GM19239 (cell line): ENCODE measurements at regions not wholly inside any gene's neighbourhood (a gene's known extent, or its start where the extent isn't known, plus 50 kb on each side); places are given as distances from the start of the nearest gene placed in this dataset.
"Not testable (repeated sequence)": the region's sequence is repeated elsewhere in the genome, so short reads cannot be mapped to it uniquely, and the experiment has no call there.

Source experiments
- DNase-seq: peaks from one replicate; pipeline ENCODE4 v3.0.0; 2011; ENCODE audit warnings: low spot score; ENCODE audit not compliant: insufficient read length
- FAIRE-seq: peaks from 2 replicates; lab custom pipeline; 2011; peaks lifted over from hg19 to GRCh38; lab: Jason Lieb, UNC

DNA sequence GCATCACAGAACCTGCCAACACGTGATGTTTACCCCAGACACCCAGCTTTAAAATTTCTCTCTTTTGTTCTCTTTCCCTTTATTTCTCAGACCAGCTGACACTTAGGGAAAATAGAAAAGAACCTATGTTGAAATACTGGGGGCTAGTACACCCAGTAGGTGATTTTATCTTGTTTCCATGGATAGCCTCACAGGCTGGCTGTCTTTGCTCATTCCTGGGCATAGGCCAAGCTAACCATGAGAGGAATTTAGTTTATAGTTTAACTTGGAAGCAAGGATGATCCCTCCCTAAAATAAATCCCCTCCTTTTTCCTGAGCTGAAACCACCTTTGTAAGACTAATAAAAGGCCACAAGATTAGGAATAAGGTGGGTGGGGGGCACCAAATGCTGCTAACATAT, 362.7 kb downstream of the GJA1 start:
- FAIRE-seq, DNase-seq: not testable (repeated sequence)

DNA sequence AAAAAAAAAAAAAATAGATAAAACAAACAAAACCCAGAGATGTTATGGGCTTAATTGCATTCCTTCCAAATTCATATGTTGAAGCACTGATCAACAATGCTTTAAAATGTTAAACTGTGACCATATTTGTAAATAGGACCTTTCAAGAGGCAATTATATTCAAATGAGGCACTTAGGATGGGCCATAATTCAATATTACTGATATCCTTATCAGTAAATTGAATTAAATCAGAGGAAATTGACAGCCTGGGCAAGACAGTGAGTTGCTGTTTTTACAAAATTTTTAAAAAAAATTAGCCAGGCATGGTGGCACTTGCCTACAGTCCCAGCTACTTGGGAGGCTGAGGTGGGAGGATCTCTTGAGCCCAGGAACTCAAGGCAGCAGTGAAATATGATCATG, 364.1 kb downstream of the GJA1 start:
- DNase-seq (no peak), FAIRE-seq (no peak)

DNA sequence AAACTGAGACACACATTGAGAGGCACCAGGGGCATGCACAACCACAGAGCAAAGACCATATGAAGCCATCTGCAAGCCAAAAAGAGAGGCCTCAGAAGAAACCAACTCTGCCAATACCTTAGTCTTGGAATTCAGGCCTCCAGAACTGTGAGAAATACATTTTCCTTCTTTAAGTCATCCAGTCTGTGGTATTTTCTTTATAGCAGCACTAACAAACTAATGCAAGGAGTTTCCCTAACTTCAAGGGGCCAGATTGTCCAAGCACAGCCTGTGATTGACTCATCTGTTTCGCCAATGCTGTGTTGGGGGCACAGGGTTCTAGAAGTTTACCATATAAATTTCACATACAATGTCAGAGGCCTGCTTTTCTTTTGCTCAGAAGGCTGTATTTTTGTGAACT, 364.6 kb downstream of the GJA1 start:
- no peak for FAIRE-seq

DNA sequence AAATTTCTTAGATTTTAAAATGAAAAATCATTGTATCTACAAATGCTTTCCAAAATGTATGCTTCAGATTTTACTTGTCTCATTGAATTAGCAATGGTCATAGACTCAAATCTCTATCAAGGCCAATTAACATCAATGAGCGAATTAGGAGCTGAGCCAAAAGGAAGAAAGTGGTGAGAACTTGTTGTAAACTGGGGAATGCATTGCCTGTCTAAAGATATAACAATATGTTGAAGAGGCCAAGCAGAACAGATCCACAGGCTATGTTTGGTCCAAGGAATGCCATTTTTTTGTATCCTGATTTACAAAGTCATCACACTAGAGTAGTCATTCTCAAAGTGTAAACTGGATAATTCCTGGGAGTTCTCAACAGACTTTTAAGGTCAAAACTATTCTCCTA, 370.7 kb downstream of the GJA1 start:
- FAIRE-seq (no peak), DNase-seq (no peak)

More for the DNA sequence above, 364.6 kb downstream of the GJA1 start:
- no peak for DNase-seq

DNA sequence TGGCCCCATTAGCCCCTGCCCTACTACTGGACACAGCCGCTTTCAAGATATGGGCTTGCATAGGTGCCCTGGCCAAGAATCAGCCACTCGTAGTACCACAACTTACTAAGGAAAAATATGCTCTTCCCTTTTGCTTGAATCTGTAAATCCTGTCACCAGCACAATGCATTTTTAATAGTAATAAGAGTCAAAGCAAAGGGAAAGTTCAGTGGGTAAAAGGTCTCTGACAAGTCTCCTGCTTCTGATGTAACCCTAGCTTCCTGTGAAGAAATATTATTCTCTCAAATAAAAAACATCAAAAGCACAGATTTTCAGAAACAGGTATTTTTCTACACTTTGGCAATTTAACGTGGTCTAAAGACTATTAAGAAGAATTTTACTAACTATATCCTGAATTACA, 373.8 kb downstream of the GJA1 start:
- DNase-seq (no peak), FAIRE-seq (no peak)

DNA sequence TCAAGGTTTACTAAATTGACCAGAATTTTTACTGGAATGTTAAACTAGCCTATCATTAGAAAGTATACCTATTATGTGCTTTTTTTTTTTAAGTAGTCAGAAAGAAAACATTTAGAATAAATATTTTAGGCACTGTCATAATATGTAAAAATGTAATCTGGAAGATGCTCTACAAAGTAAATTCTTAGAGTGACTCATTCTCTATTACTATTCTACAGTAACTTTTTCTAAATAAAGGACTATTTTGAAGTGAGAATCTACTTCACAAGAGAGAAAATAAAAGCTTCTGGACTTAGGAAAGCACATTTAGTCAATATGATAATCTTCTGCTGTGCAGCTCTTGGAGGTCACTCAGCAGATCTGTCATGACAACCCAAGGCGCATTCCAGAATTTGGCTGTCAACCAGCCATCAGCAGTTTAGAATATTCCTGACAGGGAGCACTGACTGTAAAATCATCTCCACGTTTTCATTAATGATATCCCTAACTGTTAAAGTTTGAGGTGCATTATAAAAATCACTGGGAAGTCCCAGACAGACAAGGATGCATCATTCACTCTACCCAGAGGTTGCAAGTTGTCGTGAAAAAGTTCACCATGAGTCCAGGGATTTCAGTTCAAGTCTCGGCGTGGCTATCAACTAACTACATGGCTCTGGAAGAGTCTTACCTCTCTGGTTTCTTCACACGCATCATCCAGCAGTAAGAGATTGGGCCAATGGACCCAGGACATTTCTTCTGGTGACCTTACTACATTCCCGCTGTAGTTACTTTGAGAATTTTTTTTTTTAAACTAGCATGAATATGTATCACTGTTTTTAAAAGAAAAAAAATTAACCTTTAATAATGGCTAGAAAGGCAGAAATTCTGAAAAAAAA, 374.9 kb downstream of the GJA1 start:
- DNase-seq (no peak), FAIRE-seq (no peak)

DNA sequence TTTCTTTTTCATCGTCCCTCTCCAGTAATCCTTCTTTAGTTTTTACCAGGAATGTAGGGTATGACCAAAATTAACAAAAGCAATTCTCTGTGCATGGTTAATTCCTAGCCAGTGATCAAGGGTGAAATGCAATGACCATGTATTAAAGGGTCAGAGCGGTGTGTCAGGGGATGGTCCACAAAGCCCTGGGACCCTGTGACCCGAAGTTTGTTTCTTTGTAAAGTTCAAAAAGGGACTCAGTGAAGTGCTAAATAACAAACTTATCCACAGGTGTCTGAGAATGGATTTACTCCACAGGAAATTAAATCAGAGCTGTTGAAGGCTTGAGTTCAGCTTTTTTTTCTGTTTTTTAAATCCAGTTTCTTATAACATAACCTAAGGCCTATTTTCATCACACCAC, 375.7 kb downstream of the GJA1 start:
- DNase-seq (no peak), FAIRE-seq (no peak)

DNA sequence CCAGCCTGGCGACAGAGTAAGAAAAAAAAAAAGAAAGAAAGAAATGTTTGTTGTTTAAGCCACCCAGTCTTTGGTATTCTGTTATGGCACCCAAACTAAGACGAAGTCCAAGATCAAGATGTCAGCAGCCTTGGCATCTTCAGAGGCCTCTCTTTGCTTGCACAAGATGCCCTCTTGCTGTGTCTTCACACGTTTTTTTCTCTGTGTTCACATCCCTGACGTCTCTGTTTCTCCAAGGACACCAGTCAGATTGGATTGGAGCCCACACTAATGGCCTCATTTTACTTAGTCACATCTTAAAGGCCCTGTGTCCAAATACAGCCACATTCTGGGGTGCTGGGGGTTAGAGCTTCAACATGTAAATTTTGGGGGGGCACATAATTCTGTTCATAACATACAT, 380.9 kb downstream of the GJA1 start:
- FAIRE-seq = no peak
- DNase-seq = no peak

DNA sequence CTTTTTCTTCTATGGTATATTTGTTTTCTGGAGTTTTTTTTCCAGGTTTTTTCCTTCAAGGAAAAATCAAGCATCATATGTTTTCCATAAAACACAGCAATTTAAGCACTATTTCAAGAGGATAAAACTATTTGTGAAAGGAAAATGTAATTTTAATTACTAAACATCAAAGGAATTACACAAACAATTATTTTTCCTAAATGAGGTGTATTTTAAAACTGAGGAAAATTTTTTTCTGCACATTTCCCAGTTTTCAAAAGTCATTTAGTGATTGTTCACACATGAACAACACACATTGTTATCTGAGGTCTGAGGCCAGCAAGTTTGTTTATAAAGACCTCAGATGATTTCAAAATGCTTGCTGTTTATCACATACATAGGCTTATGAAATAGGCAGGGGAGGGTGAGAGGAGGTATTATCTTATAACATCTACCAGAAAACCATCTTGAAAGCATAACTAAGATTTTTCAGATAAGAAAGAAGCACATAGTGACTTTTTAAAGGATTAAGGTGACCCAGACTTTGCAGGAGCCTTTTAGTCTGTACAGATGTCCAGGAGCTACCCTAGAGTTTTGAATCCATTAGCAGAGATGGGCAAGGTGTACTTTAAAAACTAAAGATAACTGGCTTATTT, 381.6 kb downstream of the GJA1 start:
- no peak for DNase-seq
- no peak for FAIRE-seq

DNA sequence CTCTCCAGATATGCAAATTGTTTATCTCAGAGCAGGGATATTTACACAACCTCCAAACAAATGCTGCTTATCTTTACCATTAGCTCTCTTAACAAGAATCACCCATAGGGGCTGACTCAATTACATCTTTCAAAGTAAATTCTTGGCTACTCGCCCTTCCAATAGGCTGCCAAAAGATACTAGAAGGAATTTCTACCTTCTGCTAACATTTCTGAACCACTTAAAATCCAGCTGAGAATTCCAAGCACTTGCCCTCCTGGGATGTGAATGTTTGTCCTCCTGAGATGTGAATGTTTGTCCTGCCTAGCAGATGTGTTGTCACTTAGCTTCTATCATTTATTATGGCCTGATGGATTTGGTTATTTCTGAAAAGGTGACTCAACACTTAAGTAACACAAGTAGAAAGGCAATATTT, 388.0 kb downstream of the GJA1 start:
- FAIRE-seq = no peak

DNA sequence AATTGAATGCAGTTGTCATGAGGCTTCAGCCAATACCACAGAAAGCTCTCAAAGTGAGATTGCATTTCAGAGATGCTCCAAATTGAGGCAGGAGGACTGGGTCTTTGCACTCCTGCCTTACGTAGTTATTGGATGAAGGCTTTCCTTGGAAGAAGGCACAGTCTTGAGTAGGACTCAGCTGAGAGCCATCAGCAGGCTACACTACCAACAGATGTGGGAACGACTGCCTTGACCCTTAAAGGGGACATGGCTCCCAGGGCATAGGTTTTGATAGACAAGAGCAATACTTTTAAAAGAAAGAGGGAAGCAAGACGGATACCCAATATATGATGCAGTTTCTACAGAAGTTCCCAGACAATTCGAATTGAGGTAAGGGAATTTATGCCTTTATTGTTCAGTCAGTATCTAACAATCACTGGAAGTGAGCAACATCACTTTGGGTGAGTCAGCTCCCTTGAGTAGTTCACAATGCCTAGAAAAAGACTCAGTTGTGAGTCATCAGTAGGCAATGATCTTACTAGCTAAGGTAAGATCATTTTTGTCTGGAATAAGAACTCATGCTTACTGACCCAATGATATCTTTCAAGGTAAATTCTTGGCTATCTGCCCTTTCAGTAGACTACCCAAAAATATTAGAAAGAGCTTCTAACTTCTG, 390.8 kb downstream of the GJA1 start:
- DNase-seq (no peak), FAIRE-seq (no peak)

More for the DNA sequence above, 388.0 kb downstream of the GJA1 start:
- DNase-seq = no peak

DNA sequence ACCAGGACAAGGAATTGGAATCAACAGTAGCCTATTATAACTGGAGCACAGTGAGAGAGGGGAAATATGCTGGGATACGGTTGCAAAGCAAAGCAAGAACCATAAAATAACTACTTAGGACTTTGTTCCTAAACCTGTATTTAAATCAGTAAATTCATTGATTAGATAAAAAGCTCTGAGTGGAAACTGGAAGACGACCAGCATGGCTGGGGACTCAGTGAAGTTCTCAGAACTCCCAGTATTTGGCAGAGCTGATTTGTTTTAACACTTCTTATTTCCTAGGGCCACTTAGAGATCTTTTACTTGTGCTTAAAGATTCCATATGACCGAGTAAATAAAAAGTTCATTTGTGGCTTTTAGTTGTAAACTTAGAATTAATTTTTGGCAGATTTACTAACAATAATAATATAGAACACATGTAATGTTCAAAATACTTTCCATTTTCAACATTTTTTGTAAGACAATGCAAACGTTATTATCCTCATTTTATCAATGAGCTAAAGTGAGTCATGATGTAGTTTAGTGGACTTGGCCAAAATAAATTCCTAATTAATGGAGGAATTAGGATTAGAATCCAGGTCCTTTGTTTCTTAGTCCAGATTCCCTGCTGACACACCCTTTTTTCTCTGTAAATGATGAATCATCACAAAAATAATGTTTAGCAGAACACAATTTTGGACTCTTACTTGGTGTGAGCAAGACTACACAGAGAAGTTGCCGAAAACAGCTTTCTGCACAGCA, 392.9 kb downstream of the GJA1 start:
- no peak for DNase-seq
- no peak for FAIRE-seq

DNA sequence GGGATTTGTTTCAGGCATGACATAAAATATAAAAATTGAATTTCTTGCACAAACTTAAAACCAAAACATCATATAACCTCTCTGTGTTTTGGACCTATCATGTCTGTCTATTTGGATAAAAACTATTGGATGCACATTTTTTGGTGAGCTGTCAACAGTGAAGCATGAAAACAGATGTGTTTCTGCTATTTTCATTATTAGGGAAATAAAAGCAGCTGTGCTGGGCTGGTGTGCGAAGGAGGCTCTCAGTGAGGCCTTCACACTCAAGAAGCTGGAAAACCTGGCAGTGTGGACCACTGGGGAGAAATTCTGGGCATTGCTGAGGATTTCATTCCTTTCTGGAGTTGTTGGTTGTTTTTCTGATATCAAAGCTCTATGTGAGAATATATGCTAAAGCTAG, 395.3 kb downstream of the GJA1 start:
- FAIRE-seq (no peak), DNase-seq (no peak)

DNA sequence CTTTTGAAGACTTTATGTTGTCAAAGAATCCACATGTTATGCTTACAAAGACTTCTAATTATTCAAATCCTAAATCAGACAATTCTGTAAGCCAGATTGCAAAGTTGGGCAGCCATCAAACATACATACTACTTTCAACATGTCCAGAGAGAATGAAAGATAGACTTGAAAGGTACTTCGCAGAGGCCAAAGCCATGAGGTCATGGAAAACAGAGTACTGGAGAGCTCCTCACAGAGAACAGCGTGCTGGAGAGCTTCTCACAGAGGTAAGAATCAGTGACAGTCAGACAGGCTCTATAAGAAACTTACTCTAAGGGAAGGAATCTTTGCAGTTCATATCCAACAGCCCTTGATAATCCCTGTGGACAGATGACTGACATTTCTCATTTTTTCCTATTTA, 400.2 kb downstream of the GJA1 start:
- DNase-seq (no peak), FAIRE-seq (no peak)

DNA sequence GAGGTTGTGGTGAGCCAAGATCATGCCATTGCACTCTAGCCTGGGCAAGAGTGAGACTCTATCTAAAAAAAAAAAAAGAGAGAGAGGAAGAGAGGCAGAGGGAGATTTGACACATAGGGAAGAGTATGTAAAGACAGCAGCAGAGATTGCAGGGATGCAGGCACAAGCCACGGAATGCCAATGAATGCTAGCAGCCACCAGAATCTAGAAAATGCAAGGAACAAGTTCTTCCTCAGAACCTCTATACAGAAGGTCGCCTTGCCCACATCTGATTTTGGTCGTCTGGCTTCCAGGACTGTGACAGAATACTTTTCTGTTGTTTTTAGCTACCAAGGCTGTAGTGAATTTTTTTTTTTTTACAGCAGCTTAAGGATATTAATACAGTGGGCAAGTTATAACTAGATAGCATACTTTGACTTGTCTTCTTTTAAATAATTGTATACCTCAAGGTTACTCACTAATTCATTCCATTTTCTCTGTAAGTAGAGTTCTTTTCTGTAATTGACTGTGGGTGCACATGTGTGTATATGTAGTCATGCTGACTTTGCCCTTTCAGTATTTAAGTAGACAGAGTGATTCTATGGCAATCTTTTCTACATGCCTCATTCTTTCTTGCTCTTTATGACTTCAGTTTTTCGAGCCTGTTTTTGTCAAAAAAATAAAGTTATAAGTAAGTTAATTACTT, 402.2 kb downstream of the GJA1 start:
- FAIRE-seq (no peak), DNase-seq (no peak)

DNA sequence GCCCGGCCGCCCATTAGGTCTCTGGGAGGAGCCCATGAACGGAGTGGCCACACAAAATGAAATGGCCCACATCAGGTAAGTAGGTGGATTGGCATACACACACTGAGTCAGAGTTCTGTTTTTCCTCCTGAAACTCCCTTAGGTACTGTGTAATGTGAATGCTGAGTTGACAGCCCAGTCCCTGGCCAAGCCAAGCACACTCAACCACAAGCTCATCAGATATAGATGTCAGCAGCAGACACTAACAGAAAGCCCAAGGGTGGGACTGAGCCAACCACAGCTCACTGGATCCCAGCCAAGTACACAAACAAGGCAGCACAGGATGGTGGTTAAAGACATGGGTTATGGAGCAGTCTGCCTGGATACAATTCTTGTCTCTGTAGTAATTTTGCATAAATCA, 403.4 kb downstream of the GJA1 start:
- DNase-seq = no peak
- FAIRE-seq = no peak

DNA sequence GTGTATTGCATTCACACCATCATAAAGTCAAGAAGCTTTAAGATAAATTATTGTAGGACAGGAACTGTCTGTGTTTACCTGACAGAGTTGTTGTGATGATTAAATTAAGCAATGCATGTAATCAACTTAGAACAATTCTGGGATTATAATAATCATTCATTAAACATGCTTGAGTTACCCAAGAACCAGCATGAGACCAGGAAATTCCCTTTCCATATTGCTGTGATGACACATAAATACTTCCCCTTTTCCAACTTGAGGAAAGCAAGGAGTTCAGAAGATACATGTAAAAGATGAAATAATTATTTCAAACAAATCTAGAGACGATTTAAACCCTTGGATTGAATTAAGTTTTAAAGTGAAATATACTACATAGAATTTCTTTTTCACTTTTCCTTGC, 404.4 kb downstream of the GJA1 start:
- FAIRE-seq (no peak), DNase-seq (no peak)

DNA sequence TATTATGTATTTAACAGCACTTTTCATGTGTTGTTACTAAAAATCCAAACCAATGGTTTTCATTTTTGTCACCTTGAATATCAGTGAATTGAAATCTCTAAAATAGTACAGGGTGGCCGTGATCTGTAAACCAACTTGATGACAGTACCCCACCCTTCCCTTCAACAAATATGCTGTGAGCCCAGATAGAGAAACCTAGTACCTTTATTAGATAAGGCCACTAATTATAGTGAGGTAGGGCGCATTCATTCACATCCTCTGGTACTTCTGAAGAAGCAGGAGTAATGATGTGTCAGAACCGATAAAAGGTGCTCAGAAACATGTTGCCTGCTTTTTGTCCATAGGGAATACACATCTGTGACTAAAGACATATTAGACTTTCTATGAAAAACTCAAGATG, 409.5 kb downstream of the GJA1 start:
- DNase-seq = no peak
- no peak for FAIRE-seq

DNA sequence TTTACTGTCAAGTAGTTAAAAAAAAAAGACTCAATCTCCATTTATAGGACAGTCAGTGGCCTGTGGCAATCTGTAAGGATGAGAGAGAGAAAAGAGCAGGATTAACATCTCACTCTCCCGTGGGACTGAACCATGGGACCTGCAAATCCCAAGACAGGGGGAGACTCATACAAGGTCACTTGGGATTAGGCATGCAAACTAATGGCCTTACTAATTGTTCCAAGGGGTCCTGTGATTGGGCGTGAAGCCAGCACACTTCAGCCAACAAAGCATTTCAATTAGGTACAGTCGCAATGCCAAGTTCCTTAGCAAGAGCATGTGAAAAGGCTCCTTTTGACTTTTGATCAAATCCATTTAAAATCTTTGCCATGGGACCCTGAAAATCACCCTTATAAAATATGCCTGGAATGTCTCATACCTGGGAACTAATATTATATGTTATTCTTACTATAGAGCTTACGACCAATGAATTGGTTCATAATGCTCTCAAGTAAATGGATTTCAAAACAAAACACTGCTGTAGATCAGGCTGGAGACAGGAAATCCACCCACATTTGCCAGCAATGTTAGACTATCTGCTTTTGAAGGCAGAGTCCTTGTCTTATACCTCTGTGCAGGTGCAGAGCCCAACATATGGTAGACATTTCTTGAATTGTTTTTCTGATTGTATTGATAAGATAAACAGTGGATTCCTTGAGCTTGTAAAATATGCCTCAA, 412.5 kb downstream of the GJA1 start:
- FAIRE-seq (no peak), DNase-seq (no peak)
